ENCODE measurements at regions not wholly inside any gene's neighbourhood (a gene's known extent, or its start where the extent isn't known, plus 50 kb on each side); places are given as distances from the start of the nearest gene placed in this dataset.

DNA sequence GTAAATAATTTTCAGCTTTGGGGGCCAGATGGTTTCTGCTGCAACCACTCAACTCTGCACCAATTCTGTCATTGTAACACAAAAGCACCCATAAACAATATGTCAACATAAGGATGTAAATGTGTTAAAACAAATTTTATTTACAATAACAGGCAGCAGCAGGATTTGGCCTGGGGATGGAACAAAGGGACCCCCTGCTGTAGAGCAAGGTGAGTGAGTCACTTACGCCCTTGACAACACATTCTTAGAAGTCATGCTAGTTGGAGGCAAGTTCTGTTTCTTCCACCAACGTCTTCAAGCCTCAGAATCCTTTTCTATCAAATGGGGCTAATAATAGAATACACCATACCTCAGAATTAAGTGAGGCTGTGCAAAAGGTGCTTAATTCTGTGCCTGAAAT is 610.2 kb upstream of the SYT4 start:
- no peaks in the 10 kb centered on the region for H3K36me3 ChIP-seq
- H3K4me3 ChIP-seq: no peak overlapping the region
- no peaks in the 10 kb centered on the region for H3K27me3 ChIP-seq
- no peaks in the 10 kb centered on the region for H3K9me3 ChIP-seq
- peaks cover 0 to 4% (median 0%) of the 10 kb centered on the region in 4 donors for H3K4me1 ChIP-seq
- DNase-seq: no peak
- H3K27ac ChIP-seq: no peak overlapping the region
- TF ChIP-seq, protein P1, sequence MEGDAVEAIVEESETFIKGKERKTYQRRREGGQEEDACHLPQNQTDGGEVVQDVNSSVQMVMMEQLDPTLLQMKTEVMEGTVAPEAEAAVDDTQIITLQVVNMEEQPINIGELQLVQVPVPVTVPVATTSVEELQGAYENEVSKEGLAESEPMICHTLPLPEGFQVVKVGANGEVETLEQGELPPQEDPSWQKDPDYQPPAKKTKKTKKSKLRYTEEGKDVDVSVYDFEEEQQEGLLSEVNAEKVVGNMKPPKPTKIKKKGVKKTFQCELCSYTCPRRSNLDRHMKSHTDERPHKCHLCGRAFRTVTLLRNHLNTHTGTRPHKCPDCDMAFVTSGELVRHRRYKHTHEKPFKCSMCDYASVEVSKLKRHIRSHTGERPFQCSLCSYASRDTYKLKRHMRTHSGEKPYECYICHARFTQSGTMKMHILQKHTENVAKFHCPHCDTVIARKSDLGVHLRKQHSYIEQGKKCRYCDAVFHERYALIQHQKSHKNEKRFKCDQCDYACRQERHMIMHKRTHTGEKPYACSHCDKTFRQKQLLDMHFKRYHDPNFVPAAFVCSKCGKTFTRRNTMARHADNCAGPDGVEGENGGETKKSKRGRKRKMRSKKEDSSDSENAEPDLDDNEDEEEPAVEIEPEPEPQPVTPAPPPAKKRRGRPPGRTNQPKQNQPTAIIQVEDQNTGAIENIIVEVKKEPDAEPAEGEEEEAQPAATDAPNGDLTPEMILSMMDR (IDR thresholded peaks at IDR 0.05): no peak
- intact Hi-C loops (cut with DNase I; ENCODE audit: low total_unique reads): no loop called here

DNA sequence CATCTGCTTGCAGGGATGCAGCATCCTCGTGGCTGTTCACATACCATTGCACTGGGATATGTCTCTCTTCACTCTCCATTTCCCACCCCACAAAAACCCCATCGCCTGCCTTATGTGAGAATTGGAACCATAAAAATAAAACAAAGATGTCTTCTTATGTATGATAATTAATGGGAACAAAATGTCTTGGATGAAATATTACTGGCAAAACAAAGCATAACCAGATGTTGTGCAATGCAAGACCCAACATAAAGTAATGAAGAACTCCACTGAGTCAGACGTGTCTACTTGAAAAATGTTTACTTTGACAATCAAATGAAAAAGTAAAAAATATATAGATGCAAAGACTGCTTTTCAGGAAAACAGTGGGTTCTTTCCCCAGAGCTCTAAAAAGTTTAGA is 611.3 kb upstream of the SYT4 start:
- Histone ChIP-seq H3K36me3 (no peaks in the 10 kb centered on the region), H3K4me1 (no peaks in the 10 kb centered on the region), H3K4me3 (no peak overlapping the region), H3K9me3 (no peaks in the 10 kb centered on the region), H3K27me3 (no peaks in the 10 kb centered on the region), H3K27ac (no peak overlapping the region)
- TF ChIP-seq, protein P1 (IDR thresholded peaks at IDR 0.05): no peak
- intact Hi-C loops (cut with DNase I; ENCODE audit: low total_unique reads): no loop called here
- DNase-seq: no peak

DNA sequence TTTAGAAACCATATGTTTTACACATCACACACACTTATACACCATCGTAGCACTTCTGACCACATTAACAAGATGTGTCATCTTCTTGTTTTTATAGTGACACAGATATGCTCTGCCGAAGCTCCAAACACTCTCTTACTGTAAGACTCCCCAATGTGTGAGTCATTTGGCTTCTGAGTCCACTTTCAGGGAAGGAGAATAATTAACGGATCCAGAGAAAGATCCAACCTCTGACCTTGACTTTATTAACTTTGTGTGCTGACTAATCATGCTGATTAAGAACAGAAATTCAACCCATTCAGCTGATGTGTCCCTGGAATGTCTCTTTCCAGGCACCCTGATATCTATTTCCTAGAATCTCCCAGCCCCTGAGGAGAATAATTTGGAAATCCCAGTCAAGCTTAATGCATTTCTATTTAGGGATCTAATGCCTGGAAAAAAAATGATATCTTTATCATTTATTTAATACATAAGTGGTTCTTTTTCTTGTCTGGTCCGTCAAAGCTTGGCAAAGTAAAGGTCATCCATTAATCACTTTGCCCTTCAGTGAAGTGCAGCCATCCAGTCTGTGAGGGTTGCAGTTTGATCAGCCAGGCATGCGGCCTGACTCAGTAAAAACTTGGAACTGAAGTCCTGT is 615.8 kb upstream of the SYT4 start:
- Histone ChIP-seq H3K36me3 (no peaks in the 10 kb centered on the region), H3K27ac (no peak overlapping the region), H3K4me3 (no peak overlapping the region), H3K27me3 (no peaks in the 10 kb centered on the region), H3K4me1 (no peaks in the 10 kb centered on the region), H3K9me3 (no peaks in the 10 kb centered on the region)
- TF ChIP-seq, protein P1 (IDR thresholded peaks at IDR 0.05): no peak
- no peak for DNase-seq
- intact Hi-C loops (cut with DNase I; ENCODE audit: low total_unique reads): no loop called here

DNA sequence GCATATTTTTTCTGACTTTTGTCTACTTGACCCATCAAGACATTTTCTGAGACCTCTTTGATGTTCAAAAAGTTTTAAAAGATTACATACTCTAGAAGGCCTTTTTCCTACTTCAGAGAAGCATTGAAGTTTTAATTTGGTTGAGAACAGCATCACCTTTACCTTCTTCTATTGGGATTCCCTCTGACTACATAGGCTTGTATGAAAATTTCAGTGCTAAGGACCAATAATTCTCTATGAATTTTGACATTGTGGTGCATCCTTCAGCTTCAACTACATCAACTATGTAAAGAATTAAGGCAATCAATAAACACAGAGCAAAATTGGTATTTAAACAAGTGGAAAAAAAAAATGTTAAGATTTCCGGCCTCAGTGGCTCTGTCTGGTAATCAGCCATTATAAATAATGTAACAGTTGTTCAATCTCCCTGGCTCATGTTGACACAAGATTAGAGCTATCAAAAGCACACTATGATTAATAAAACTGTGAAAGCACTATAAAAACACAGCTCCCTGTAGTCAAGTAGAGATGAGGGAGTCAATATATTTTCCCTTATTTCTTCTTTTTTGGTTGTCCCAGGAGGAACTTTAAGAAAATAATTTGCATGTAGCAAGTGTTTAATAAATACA is 627.0 kb upstream of the SYT4 start:
- Histone ChIP-seq H3K4me1 (no peaks in the 10 kb centered on the region), H3K27ac (no peak overlapping the region), H3K9me3 (no peaks in the 10 kb centered on the region), H3K27me3 (no peaks in the 10 kb centered on the region), H3K36me3 (no peaks in the 10 kb centered on the region), H3K4me3 (no peak overlapping the region)
- intact Hi-C loops (cut with DNase I; ENCODE audit: low total_unique reads): no loop called here
- DNase-seq: no peak
- TF ChIP-seq, protein P1 (IDR thresholded peaks at IDR 0.05): no peak

DNA sequence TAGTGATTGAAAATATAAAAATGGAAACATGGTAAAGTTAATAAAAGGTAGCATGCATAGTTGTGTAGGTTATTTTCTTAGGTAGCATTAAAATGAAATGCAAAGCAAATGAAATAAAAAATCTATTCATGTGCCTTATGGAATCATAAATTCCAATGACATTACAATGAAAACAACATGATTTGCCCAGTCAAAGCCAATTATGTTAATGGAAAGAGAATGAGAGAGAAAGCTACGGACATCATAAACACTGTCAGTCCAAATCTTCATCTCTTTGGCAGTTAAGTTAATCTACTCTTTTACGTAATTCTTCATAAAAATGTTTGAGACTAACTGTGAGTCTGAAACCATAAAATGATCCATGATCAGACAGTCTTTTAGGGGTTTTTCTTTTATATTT is 636.7 kb upstream of the SYT4 start:
- H3K9me3 ChIP-seq: no peaks in the 10 kb centered on the region
- no peak overlapping the region for H3K27ac ChIP-seq
- no peaks in the 10 kb centered on the region for H3K4me1 ChIP-seq
- H3K36me3 ChIP-seq: no peaks in the 10 kb centered on the region
- no peak overlapping the region for H3K4me3 ChIP-seq
- intact Hi-C loops (cut with DNase I; ENCODE audit: low total_unique reads): no loop called here
- no peak for DNase-seq
- peaks cover 0 to 2% of the 10 kb centered on the region in 2 donors for H3K27me3 ChIP-seq
- TF ChIP-seq, protein P1 (IDR thresholded peaks at IDR 0.05): no peak

Data from tibial artery (tissue), 4 donors.